Fibroblast of skin of right quadriceps (primary cell): ENCODE measurements at regions not wholly inside any gene's neighbourhood (a gene's known extent, or its start where the extent isn't known, plus 50 kb on each side); places are given as distances from the start of the nearest gene placed in this dataset.
A peak's percentile ranks its signal among the peaks of the same experiment; 100 is the strongest.
"Not testable (repeated sequence)": the region's sequence is repeated elsewhere in the genome, so short reads cannot be mapped to it uniquely, and the experiment has no call there.

ENCODE experiments used
- DNase-seq: peaks from one replicate; pipeline ENCODE4 v3.0.0-alpha.2; 2013

- no peak for DNase-seq
These were observed 59.3 kb downstream of the EBLN2 start for GRCh38 chr3:73120710-73121109.

GRCh38 chr3:73121669-73122331, 60.3 kb downstream of the EBLN2 start:
- DNase-seq = no peak

- no peak for DNase-seq
These were observed 72.6 kb downstream of the EBLN2 start for GRCh38 chr3:73134034-73134433.

GRCh38 chr3:73136941-73137340, 75.5 kb downstream of the EBLN2 start:
- DNase-seq = no peak

GRCh38 chr3:73137736-73138403, 76.4 kb downstream of the EBLN2 start:
- no peak for DNase-seq

GRCh38 chr3:73140772-73141442, 79.4 kb downstream of the EBLN2 start:
- no peak for DNase-seq

- DNase-seq = peak; percentile 18
These were observed 80.1 kb downstream of the EBLN2 start for GRCh38 chr3:73141525-73141924.

GRCh38 chr3:73143401-73143800, 81.9 kb downstream of the EBLN2 start:
- no peak for DNase-seq

GRCh38 chr3:73143821-73144237, 82.4 kb downstream of the EBLN2 start:
- DNase-seq = peak; percentile 71

GRCh38 chr3:73144276-73144675, 82.8 kb downstream of the EBLN2 start:
- DNase-seq = no peak

GRCh38 chr3:73144828-73145227, 83.4 kb downstream of the EBLN2 start:
- DNase-seq = no peak

- DNase-seq = not testable (repeated sequence)
These were observed 86.0 kb downstream of the EBLN2 start for GRCh38 chr3:73147479-73147878.

GRCh38 chr3:73148206-73148605, 86.7 kb downstream of the EBLN2 start:
- no peak for DNase-seq

- DNase-seq = no peak
These were observed 87.2 kb downstream of the EBLN2 start for GRCh38 chr3:73148682-73149081.

- DNase-seq = no peak
These were observed 89.1 kb downstream of the EBLN2 start for GRCh38 chr3:73150369-73151130.

- DNase-seq = not testable (repeated sequence)
These were observed 91.1 kb downstream of the EBLN2 start for GRCh38 chr3:73152571-73152970.

GRCh38 chr3:73153057-73153456, 91.6 kb downstream of the EBLN2 start:
- DNase-seq = not testable (repeated sequence)

- DNase-seq = not testable (repeated sequence)
These were observed 92.8 kb downstream of the EBLN2 start for GRCh38 chr3:73154261-73154660.

GRCh38 chr3:73155441-73155840, 94.0 kb downstream of the EBLN2 start:
- not testable (repeated sequence) for DNase-seq

- no peak for DNase-seq
These were observed 103.2 kb downstream of the EBLN2 start for GRCh38 chr3:73164622-73165021.

GRCh38 chr3:73175698-73176097, 114.2 kb downstream of the EBLN2 start:
- DNase-seq = no peak

GRCh38 chr3:73176941-73177340, 115.5 kb downstream of the EBLN2 start:
- DNase-seq = no peak

GRCh38 chr3:73177827-73178226, 116.4 kb downstream of the EBLN2 start:
- DNase-seq = no peak
